Anterior cingulate cortex (tissue), 58 donors: ENCODE measurements at regions not wholly inside any gene's neighbourhood (a gene's known extent, or its start where the extent isn't known, plus 50 kb on each side); places are given as distances from the start of the nearest gene placed in this dataset.

Experiments used
- DNase-seq, 58 donors: peaks; one replicate each; lab custom pipeline; 2025; lab: John Stamatoyannopoulos, UW

DNA sequence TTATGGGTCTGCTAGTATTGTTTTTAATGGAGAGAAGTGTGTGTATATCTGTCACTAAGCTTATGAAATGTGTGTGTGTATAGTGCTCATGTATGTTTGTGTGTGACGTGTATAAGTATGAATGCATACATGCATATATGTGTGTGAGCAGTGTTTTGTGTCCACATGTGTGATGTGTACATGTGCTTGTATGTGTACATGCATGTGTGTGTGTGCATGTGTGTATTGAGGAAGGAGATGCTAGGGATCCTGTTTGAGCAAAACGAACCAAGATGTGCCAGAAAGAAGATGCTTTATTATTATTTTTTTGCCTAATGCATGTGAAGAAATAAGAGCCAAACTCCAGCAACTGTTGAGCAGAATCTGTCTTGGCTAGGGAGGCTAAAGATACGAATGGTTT, 301.3 kb upstream of the SKOR2 start:
- no peak for DNase-seq

DNA sequence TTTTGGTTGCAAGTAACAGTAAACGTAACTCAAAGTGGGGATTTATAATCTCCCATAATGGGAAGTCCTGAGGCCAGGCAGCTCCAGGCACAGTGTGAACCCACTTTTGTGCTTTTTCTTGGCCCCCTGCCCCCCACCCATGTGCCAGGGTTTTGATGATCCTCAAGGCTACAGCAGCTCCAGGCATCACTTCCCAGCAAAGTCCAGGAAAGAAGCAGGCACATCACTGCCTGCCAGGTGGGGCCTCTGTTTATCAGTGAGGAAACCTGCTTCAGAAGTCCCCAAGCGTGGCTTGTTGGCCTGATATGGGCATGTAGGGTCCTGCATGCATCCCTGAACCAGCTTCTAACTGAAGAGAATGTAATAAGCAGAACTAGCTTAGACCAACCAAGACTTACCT, 299.2 kb upstream of the SKOR2 start:
- no peak for DNase-seq

DNA sequence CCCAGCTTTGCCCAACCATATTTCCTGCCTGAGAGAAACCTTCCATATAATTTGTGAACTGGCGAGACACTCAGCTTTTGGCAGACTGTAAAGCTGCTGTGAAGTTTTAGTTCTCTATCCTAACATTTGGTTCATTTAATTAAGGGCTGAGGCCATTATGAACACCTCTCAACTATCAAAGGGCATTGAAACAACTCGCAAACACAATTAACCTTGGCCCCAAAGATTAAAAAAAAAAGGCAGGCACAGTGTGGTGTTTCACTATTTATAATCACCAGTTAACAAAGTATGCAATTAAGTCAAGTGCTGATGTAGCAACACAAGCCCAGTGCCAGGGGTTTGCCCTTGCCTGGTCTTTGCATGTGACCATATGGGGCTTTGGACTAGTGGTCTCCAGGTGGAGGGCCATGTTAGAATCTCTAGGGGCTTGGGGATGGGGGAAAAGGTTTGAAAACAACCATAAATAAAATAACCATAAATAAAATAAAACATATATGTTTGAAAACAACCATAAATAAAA, 297.6 kb upstream of the SKOR2 start:
- no peak for DNase-seq

DNA sequence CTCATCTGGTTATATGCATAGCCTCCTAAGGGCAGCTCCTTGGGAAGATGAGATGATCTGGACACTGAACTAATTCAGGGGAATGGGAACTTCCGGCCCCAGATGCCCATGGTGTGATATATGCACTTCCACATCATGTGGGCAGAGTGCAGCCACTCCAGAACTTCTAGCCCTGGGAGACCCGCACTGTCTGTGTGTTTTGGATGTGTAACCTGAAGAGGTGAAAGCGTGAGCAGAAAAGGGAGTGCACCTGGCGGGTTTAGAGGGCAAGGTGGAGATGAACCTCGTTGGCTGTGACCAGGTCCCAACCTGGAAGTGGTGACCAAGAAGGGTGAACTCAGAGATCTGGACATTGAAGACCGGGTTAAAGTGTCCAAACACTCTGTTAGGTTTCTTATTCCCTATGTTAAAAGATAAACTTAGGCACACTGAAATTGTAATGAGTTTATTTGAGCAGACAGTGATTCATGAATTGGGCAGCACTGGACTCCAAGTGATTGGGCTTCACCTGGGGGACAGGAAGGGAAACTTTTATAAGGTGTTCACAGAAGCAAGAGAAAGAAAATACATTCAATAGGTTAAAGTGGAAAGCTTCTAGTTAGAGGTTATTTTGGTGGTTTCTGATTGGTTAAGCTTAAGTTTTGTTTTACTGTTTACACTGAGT, 296.2 kb upstream of the SKOR2 start:
- DNase-seq = no peak

DNA sequence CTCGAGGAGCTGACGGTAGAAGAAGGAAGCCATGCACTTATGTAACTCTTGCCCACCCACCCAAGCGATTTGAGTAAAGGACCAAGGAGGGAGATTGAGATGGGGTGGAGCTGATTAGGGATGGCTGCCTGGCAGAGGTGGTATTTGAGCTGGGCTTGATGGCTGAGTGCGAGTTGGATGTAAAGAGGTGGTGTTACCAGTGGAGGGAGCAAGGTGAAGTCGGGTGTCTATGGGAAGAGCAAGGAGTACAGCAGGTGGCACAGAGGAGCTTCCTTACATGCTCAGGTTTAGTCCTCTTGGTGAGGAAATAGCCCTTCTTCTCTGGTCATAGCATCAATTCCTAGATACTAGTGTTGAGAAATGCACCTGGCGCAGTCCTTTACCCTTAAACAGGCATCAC, 294.2 kb upstream of the SKOR2 start:
- no peak for DNase-seq

DNA sequence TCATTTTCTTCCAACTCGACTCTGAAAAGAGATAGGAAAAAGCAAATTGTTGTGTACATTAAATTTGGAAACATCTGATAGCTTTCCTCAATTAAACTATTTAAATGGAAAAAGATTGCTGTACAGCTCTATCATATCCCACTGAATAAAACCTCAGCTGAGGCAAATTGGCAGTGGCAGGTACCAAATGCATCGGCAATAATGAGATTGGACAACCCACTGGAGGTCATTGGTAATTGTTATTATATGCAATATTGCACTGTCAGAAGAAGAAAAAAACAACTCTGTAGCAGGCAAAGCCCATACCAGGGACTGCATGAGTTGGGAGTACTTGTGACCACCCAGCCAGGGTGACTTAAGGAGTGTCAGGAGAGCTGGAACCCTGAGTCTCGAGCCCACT, 291.6 kb upstream of the SKOR2 start:
- no peak for DNase-seq

DNA sequence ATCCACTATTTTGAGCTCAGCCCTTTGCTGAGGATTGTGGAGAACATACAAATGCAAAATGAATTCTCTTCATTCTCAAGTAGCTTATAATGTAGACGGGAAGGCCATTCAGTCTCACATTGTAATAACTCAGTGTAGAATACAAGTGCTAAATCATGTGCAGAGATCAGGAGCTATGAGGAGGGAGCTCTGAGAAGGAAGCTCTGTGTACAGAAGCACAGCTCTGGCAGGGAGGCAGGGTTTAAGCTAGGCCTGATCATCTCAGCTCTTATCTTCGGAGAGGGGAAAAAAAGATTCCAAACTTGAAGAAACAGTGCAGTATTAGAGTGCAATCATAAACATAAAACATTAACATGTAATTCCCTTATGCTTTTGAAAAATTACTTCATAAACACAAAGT, 291.1 kb upstream of the SKOR2 start:
- DNase-seq = no peak

DNA sequence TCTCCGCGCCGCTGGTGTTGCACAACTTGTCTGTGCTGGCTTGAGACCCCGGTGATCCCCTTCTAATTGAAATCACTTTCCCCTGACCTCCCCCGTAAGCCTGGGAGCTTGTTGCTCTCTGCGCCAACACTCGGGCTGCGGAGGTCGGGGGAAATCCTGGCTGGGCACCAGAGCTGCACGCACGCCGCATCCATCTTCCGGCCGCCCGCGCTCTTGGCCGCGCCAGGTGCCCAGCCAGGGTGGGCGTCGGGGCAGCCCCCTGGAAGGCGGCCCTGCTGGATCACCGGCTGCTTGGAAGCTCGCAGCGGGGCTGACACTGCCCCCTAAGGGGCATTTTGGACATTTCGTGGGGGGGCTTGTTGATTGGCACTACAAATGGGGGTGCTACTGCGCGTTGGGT, 280.3 kb upstream of the SKOR2 start:
- DNase-seq = no peak

DNA sequence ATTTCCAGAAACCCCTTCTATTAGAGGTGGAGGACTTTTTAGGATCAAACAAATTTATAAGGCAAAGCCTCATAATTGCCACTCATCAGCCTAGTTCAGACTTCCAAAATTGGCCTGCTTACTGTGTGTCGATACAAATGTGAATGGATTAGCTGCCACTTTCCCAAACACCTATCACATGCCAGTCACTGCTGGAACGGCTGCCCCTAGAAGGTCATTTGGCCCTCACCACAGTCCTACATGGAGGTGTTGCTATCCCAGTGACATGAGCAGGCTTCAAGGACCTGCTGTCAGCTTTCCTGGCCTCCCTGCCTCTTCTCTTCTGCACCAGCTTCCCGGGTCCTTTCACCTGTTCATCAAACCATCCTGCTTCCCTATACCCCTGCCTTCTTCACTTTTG, 279.2 kb upstream of the SKOR2 start:
- no peak for DNase-seq

DNA sequence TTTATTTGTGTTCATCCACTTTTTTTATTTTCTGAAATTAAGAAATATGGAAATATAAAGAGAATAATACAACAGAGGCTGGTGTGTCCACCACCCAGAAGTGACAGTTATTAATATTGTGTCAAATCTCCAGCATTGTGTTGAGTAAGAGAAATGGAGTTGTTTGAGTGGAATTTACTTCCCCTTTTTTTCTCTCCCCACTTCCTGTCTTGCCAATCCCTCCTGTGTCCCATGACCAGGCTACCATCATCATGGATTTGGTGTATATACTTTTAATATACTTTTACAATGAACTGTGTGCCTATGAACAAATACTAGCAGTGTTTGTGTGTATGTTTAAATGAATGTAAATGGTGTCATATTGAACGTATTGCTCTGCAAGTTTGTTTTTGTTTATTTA, 276.9 kb upstream of the SKOR2 start:
- DNase-seq = no peak

DNA sequence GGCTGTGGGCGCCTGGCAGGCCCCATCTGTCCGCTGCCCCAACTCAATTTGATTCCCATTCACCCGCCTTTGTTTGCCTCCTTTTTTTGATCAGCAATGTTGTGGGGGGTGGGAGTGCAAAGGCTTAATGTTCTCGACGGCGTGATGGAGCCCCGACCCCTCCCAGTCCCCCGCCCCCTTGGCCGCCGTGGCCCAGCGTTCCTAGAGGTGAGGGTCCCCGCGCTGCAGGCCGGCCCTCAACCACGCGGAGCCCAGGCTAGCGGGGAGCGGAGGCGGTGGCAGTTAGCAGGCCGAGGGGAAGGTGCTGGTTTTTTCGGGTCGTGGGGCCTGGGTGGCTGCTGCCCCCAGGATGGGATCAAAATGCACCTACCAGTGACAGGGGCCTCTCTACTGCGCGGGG, 274.7 kb upstream of the SKOR2 start:
- DNase-seq = no peak

DNA sequence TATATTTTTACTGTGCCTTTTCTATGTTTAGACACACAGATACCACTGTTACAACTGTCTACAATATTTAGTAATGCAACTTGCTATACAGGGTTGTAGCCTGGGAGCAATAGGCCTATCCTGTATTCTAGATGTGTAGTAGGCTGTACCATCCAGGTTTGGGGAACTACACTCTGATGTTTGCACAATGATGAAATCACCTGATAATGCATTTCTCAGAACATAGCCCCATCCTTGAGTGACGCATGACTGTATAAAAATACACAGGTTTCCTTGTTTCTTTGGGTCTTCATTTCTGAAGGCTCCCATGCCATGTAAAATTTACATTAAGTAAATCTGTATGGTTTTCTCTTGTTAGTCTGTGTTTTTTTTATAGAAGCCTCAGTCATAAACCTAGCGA, 270.9 kb upstream of the SKOR2 start:
- DNase-seq = no peak

DNA sequence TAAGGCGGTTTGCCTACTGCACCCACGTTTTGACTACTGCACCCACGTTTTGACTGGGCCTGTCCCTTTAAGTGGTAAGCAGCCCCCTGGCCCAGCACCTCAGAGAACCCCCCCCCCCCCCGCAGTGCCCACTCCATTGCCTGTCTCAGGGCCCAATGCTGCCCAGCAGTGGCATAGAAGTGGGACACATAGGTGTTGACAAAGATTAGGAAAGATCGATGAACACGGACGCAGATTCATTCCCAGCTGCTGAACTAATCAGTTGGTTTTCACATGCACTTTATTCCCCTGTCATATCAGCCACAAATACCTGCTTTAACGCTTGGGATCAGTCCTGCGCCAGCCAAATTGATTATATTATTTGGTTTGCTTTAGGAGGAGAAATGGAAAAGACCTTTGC, 268.8 kb upstream of the SKOR2 start:
- DNase-seq = no peak

DNA sequence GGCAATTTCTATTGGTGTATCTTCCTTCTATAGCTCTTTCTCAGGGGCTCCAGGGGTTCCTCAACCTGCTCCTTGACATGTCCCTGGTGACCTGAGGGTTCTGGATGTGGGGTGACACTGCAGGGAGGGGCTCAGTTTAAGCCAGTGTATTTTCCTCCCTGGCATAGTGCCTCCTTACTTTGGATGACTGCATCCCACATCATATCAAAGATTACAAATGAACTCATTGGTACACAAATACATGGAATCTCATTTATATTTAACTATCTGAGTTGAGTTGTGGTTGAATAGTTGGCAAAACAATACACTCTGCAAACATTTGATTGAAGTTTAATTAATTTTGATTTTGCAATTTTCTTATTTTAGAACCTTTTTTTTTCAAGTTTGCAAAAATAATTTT, 268.2 kb upstream of the SKOR2 start:
- DNase-seq = no peak

DNA sequence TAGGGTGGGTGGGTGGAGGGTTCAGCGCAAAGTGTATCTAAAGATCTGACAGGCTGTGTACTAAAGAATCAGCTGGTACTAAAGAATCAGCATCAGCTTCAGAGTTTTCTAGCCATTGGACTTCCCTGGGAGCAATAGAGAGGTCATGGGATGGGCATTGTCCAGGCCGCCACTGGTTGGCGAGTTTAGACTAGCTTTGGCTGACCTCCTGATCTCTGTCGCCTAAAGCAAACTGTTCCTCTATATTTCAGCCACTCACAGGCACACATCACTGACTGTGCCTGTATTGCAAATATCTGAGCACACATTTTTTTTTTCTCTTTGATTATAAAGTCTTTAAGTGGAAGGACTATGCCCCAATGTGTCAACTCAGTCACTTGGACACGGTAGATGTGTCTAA, 267.8 kb upstream of the SKOR2 start:
- DNase-seq = no peak

DNA sequence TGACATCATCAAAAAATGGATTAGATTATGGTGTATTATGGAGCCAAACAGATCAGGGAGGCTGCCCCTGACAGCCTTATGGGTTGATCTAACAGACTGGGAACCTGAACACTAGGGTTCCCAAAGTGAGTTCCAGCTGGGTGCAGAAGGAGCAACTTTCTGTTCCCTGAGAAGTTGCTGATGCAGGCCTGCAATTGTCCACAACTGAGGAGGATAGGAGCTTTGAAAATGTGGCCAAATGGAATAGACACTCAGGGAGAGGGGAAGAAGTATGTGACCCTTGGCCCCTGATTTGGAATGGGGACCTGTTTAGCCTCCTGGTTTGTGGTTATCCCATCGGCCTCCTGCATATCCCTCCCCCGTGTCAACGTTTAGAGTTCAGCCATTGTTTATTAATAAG, 262.2 kb upstream of the SKOR2 start:
- DNase-seq = no peak

DNA sequence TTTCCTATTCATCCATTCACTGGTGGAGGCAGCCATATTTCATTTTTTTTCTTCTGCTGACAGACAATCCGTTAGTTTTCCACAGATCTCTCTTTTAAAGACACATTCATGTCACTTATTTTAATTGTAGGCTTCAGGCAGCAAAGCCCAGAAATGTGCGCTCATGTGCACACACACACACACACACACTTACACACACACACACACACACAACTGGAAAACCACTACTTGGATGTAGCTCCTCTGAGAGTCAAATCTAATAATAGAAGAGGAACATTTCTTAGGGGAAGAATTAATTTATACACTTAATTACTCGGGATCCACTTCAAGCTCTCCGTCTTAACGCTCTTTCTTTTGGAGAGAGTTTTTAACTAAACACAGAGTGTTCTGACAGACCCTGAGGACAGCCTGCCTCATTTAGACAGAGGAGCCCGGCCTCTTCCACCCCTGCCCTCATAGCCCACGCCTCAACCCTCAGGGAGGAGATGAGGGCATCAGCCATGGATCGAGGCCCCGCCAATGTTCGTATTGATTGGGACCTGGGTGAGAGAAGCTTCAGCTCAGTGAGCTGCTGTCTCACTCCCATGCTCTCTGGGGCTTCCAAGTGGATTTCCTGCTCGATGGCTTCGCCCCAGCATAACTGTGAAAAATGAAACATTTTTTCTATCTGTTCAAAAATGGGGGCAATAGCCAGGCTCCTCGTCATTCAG, 261.4 kb upstream of the SKOR2 start:
- no peak for DNase-seq

DNA sequence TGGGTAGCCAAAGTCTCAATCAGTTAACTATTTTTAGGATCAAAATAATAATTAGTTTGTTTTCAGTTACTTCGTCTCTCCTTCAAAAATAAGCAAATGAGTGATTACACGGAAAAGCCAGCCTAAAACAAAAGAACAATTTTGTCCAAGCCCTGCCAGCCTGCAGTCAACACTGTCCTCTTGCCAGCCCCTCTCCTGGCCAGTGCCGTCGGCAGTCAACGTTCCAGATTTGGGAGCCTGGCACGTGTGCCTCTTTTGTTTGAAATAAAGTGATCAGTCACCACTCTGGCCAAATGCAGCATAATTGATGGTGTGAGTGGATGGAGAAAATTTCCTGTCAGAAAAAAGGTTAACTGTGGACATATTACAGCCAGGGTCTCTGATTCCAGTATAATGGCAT, 260.6 kb upstream of the SKOR2 start:
- DNase-seq = no peak

DNA sequence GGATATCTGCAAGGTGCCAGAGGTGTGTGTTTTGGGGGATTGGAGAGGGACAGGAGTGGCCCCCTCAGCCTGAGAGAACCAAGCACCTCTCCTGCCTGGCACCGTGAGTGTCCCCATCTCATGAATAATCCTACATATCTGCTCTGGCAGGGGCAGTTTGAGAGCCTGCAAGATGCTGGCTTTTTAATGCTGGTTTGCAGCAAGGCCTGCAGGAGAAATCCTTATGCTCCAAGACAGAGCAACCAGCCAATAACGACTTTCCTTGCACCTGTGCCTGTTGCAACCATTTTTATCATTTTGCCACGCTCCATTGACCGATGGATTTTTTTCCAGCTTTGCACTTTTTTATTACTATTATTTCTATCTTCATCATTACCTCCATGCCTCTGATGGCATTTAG, 259.4 kb upstream of the SKOR2 start:
- no peak for DNase-seq

DNA sequence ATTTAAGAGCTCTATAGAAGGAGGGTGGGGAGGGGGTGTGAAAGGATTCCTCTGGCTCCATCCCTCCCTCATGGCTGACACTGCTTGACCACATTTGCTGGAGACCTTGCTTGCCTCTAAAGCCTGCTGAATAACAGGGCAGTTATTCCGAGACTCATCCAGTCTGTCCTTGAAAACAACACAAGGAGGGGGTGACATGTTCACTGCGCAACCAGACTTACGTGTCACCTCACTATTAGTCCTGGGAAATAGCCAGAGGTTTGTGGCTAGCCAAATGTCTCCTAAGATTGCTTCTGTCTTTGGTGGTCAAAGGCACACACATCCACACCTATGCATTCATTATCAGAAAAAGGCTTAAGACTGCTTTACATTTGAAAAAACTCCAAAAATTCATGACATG, 256.2 kb upstream of the SKOR2 start:
- DNase-seq = no peak

DNA sequence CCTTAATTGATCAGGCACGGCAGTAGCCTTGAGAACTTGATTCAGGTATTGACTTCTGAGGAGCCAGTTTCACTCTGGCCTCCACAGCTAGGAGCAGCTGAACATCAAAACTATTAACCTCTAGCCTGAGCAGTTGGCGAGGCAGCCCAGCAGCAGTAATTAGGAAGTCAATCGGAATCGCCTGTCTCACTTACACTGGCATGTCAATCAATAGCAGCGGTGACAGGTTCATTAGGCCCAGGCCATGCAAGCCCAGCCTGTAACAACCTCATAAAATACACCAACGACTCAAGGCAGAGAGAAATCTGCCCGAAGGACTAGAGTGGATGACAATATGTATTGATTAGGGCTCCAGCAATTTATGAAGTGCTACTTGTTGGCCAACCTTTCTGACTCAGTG, 255.4 kb upstream of the SKOR2 start:
- no peak for DNase-seq

DNA sequence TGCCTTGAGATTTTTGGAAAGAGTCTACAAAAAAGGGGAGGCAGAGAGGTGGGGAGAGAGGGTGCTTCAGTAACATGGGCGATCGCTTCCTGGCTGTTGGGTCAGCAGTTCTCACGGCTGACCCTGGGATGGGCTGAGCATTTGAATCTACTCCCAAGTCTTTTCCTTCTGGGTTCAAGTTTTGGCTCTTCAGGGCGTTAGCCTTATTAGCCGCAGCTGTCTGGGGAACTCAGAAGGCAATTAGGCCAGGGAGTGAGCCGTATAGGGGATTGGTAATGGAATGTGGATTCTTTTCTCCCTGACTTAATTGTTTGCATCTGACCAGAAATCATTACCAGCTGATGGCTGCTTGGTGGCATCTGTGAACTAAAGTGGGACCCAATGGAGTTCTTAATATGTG, 250.5 kb upstream of the SKOR2 start:
- DNase-seq = no peak

DNA sequence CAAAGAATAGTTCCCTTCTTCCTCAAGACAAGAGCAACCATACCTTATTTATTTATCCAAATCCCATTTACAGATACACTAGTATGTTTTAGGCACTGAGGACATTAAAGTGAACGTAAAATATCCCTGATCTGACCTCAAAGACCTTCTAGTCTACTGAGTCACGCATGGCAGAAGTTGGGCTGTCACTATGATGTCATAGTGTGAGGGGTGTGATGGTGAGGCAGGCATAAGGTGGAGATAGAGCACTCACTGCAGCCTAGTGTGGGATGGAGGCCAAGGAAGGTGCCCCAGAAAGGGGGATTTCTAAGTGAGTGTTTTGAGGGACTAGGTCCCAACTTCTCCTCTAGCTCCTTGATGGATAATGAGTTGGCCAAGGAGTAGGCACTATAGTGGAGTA, 249.5 kb upstream of the SKOR2 start:
- no peak for DNase-seq
